ENCODE measurements at regions not wholly inside any gene's neighbourhood (a gene's known extent, or its start where the extent isn't known, plus 50 kb on each side); places are given as distances from the start of the nearest gene placed in this dataset.
A peak's percentile ranks its signal among the peaks of the same experiment; 100 is the strongest.

DNA sequence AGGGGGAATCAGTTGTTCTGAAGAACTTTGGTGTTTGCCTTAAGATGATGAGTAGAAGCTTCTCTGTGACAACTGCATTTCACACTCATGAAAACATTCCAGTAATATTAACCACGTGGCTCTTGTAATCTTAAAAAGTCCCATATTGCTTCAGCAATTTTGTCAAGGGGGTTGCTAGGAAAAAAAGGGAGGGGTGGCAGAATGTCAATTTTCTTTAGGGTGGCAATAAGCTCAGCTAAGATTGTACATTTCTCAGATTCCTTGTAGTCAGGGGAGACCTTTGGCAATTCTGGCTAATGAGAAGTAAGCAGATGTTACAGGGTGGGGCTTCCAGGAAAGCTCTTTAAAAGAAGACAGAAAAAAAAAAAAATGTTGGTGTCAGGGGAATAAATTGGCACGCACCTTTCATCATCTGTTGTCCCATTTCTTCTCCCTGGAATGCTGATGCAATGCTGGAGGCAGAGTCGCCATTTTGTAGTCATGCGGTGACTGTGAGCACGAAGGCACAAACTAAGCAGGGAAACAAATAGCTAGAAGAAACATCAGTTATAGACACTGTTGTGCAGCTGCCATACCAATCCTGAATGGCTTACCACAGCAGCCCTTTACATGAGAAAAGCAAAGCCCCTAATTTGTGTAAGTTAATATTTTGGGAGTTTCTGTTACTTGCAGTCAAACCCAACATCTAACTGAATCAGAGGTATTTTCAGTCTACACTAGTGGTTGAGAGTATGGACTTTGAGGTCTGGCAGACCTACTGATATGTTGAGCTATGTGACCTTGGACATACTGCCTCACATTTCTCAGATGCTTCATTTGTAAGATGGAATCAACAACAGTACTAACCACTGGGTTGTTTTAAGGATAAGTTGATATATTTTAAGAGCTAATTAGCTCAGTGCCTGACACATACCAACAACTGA, 56.1 kb upstream of the MRPS6 start:
- Histone ChIP-seq H3K9me3 (ENCODE audit: control insufficient read depth in 4 of 4, low read length in 3 of 4) (peaks cover 0 to 9% (median 7%) of the 10 kb centered on the region in 4 donors), H3K4me3 (ENCODE audit: low read depth in 1 of 3, low read length in 3 of 3) (no peak overlapping the region), H3K27ac (ENCODE audit: low read depth in 1 of 2, low read length in 2 of 2) (no peak overlapping the region), H3K27me3 (ENCODE audit: control insufficient read depth in 4 of 4, insufficient read depth in 4 of 4, low read length in 3 of 4) (no peaks in the 10 kb centered on the region), H3K4me1 (ENCODE audit: control insufficient read depth in 4 of 4, insufficient read depth in 4 of 4, low read length in 3 of 4) (peaks cover 0 to 2% (median 0%) of the 10 kb centered on the region in 4 donors), H3K9ac (ENCODE audit: low read depth in 1 of 2, low read length in 2 of 2) (no peak overlapping the region), H3K36me3 (ENCODE audit: control insufficient read depth in 4 of 4, insufficient read depth in 3 of 4, low read depth in 1 of 4, low read length in 3 of 4) (no peaks in the 10 kb centered on the region)
- 93% methylated on average over 5 of the region's 5 CpGs for WGBS
- TF ChIP-seq NR2F2 (IDR thresholded peaks at IDR 0.05) (no peak), EGR1 (IDR thresholded peaks at IDR 0.05; ENCODE audit: low read depth in 2 of 2) (no peak), HNF4A (conservative IDR thresholded peaks at IDR 0.05) (no peak), SP1 (IDR thresholded peaks at IDR 0.05) (no peak), TAF1 (conservative IDR thresholded peaks at IDR 0.05) (no peak), GABPA (IDR thresholded peaks at IDR 0.05 in 1 of 2, conservative IDR thresholded peaks at IDR 0.05 in 1 of 2) (no peak)
- TF ChIP-seq, protein P1, sequence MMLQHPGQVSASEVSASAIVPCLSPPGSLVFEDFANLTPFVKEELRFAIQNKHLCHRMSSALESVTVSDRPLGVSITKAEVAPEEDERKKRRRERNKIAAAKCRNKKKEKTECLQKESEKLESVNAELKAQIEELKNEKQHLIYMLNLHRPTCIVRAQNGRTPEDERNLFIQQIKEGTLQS (IDR thresholded peaks at IDR 0.05), result no peak
- TF ChIP-seq, protein P2, sequence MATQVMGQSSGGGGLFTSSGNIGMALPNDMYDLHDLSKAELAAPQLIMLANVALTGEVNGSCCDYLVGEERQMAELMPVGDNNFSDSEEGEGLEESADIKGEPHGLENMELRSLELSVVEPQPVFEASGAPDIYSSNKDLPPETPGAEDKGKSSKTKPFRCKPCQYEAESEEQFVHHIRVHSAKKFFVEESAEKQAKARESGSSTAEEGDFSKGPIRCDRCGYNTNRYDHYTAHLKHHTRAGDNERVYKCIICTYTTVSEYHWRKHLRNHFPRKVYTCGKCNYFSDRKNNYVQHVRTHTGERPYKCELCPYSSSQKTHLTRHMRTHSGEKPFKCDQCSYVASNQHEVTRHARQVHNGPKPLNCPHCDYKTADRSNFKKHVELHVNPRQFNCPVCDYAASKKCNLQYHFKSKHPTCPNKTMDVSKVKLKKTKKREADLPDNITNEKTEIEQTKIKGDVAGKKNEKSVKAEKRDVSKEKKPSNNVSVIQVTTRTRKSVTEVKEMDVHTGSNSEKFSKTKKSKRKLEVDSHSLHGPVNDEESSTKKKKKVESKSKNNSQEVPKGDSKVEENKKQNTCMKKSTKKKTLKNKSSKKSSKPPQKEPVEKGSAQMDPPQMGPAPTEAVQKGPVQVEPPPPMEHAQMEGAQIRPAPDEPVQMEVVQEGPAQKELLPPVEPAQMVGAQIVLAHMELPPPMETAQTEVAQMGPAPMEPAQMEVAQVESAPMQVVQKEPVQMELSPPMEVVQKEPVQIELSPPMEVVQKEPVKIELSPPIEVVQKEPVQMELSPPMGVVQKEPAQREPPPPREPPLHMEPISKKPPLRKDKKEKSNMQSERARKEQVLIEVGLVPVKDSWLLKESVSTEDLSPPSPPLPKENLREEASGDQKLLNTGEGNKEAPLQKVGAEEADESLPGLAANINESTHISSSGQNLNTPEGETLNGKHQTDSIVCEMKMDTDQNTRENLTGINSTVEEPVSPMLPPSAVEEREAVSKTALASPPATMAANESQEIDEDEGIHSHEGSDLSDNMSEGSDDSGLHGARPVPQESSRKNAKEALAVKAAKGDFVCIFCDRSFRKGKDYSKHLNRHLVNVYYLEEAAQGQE (IDR thresholded peaks at IDR 0.05), result no peak
- TF ChIP-seq, protein P3, sequence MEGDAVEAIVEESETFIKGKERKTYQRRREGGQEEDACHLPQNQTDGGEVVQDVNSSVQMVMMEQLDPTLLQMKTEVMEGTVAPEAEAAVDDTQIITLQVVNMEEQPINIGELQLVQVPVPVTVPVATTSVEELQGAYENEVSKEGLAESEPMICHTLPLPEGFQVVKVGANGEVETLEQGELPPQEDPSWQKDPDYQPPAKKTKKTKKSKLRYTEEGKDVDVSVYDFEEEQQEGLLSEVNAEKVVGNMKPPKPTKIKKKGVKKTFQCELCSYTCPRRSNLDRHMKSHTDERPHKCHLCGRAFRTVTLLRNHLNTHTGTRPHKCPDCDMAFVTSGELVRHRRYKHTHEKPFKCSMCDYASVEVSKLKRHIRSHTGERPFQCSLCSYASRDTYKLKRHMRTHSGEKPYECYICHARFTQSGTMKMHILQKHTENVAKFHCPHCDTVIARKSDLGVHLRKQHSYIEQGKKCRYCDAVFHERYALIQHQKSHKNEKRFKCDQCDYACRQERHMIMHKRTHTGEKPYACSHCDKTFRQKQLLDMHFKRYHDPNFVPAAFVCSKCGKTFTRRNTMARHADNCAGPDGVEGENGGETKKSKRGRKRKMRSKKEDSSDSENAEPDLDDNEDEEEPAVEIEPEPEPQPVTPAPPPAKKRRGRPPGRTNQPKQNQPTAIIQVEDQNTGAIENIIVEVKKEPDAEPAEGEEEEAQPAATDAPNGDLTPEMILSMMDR (IDR thresholded peaks at IDR 0.05; ENCODE audit: low read depth, low read length, missing input control), result no peak
- TF ChIP-seq, protein P4, sequence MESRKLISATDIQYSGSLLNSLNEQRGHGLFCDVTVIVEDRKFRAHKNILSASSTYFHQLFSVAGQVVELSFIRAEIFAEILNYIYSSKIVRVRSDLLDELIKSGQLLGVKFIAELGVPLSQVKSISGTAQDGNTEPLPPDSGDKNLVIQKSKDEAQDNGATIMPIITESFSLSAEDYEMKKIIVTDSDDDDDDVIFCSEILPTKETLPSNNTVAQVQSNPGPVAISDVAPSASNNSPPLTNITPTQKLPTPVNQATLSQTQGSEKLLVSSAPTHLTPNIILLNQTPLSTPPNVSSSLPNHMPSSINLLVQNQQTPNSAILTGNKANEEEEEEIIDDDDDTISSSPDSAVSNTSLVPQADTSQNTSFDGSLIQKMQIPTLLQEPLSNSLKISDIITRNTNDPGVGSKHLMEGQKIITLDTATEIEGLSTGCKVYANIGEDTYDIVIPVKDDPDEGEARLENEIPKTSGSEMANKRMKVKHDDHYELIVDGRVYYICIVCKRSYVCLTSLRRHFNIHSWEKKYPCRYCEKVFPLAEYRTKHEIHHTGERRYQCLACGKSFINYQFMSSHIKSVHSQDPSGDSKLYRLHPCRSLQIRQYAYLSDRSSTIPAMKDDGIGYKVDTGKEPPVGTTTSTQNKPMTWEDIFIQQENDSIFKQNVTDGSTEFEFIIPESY (IDR thresholded peaks at IDR 0.05), result no peak
- no peak for DNase-seq (ENCODE audit: low spot score)

DNA sequence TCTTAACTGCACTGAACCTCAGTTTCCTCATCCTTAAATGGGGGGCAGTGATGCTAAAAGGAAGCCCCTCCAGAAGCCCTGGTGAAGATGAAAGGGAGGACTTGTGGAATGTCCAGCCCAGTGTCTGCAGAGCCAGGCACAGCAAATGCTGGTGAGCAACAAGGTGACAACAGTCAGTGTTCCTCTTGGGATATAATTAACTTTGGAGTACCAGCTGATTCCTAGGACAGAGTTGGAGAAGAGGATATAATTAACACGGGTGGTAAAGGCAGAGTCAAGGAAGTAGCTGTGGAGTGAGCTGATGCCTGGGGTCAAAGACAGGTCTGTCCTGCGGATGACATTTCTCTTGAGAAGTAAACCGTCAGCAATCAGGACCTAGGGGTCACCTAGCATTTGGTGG, 60.7 kb upstream of the MRPS6 start:
- 84% methylated on average over 3 of the region's 3 CpGs for WGBS
- H3K4me3 ChIP-seq (ENCODE audit: low read depth in 1 of 3, low read length in 3 of 3), result peak overlapping the region in 1 of 3 donors; percentile 7
- TF ChIP-seq RAD21 (IDR thresholded peaks at IDR 0.05), result no peak
- H3K36me3 ChIP-seq (ENCODE audit: control insufficient read depth in 4 of 4, insufficient read depth in 3 of 4, low read depth in 1 of 4, low read length in 3 of 4), result no peaks in the 10 kb centered on the region
- no peak for DNase-seq (ENCODE audit: low spot score)
- no peaks in the 10 kb centered on the region for H3K27me3 ChIP-seq (ENCODE audit: control insufficient read depth in 4 of 4, insufficient read depth in 4 of 4, low read length in 3 of 4)
- no peak overlapping the region for H3K9ac ChIP-seq (ENCODE audit: low read depth in 1 of 2, low read length in 2 of 2)
- H3K4me1 ChIP-seq (ENCODE audit: control insufficient read depth in 4 of 4, insufficient read depth in 4 of 4, low read length in 3 of 4), result no peaks in the 10 kb centered on the region
- H3K27ac ChIP-seq (ENCODE audit: low read depth in 1 of 2, low read length in 2 of 2), result no peak overlapping the region
- peaks cover 7 to 22% (median 14%) of the 10 kb centered on the region in 4 donors for H3K9me3 ChIP-seq (ENCODE audit: control insufficient read depth in 4 of 4, low read length in 3 of 4)

All from liver (tissue), 8 donors.